ENCODE measurements at regions not wholly inside any gene's neighbourhood (a gene's known extent, or its start where the extent isn't known, plus 50 kb on each side); places are given as distances from the start of the nearest gene placed in this dataset.

DNA sequence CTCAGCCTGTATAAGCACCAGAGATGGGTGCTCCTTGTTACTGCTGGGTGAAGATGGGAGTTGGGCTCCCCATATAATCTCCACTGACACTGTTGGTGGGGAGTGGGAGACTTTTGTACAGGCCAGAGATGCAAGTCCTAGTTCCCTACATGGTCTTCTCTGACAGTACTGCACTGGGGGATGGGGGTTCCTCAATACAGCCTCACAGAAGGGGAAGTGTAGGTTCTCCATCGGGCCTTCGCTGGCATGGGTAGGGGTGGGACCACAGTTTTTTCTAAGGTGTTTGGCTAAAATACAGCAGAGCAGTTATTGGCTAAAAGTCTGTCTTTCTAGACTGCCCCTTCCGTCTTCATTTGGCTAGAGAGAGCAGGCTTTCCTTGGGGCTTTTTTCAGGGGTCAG, 167.2 kb upstream of the SERP2 start:
- TF ChIP-seq, protein P1, sequence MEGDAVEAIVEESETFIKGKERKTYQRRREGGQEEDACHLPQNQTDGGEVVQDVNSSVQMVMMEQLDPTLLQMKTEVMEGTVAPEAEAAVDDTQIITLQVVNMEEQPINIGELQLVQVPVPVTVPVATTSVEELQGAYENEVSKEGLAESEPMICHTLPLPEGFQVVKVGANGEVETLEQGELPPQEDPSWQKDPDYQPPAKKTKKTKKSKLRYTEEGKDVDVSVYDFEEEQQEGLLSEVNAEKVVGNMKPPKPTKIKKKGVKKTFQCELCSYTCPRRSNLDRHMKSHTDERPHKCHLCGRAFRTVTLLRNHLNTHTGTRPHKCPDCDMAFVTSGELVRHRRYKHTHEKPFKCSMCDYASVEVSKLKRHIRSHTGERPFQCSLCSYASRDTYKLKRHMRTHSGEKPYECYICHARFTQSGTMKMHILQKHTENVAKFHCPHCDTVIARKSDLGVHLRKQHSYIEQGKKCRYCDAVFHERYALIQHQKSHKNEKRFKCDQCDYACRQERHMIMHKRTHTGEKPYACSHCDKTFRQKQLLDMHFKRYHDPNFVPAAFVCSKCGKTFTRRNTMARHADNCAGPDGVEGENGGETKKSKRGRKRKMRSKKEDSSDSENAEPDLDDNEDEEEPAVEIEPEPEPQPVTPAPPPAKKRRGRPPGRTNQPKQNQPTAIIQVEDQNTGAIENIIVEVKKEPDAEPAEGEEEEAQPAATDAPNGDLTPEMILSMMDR (IDR thresholded peaks at IDR 0.05) = no peak
- no peak for TF ChIP-seq POLR2A (IDR thresholded peaks at IDR 0.05)

Measured in uterus (tissue), 2 donors.